ENCODE measurements at regions not wholly inside any gene's neighbourhood (a gene's known extent, or its start where the extent isn't known, plus 50 kb on each side); places are given as distances from the start of the nearest gene placed in this dataset.
A peak's percentile ranks its signal among the peaks of the same experiment; 100 is the strongest.

GRCh38 chr10:111171183-111171582 is 94.4 kb downstream of the ADRA2A start:
- no peak overlapping the region for H3K4me3 ChIP-seq (ENCODE audit: low read depth, low read length)
- H3K27ac ChIP-seq (ENCODE audit: insufficient read depth, low read length, poor library complexity, severe bottlenecking), result no peak overlapping the region
- H3K4me1 ChIP-seq (ENCODE audit: control insufficient read depth, insufficient read depth, low read length, poor library complexity, severe bottlenecking), result no peaks in the 10 kb centered on the region
- no peaks in the 10 kb centered on the region for H3K36me3 ChIP-seq (ENCODE audit: control insufficient read depth, insufficient read depth, low read length)
- no peaks in the 10 kb centered on the region for H3K9me3 ChIP-seq (ENCODE audit: control insufficient read depth in 2 of 2, low read length in 2 of 2)
- Mint-ChIP-seq H3K27me3 (peaks cover 16% of the 10 kb centered on the region), H3K36me3 (no peaks in the 10 kb centered on the region), H3K4me1 (no peaks in the 10 kb centered on the region), H3K9me3 (peaks cover 0 to 14% (median 0%) of the 10 kb centered on the region in 7 donors), H3K4me3 (no peak overlapping the region), H3K27ac (no peak overlapping the region)
- no peak for DNase-seq
- no peak for ATAC-seq (ENCODE audit: low read depth in 2 of 2)
- peaks cover 12% of the 10 kb centered on the region for H3K27me3 ChIP-seq (ENCODE audit: control insufficient read depth, insufficient read depth, low read length)

GRCh38 chr10:111175787-111176186 is 99.0 kb downstream of the ADRA2A start:
- Histone ChIP-seq H3K4me3 (ENCODE audit: low read depth, low read length) (no peak overlapping the region), H3K27me3 (ENCODE audit: control insufficient read depth, insufficient read depth, low read length) (peaks cover 12% of the 10 kb centered on the region), H3K4me1 (ENCODE audit: control insufficient read depth, insufficient read depth, low read length, poor library complexity, severe bottlenecking) (no peaks in the 10 kb centered on the region), H3K9me3 (ENCODE audit: control insufficient read depth in 2 of 2, low read length in 2 of 2) (no peaks in the 10 kb centered on the region), H3K27ac (ENCODE audit: insufficient read depth, low read length, poor library complexity, severe bottlenecking) (no peak overlapping the region), H3K36me3 (ENCODE audit: control insufficient read depth, insufficient read depth, low read length) (no peaks in the 10 kb centered on the region)
- Mint-ChIP-seq H3K27me3 (peaks cover 16% of the 10 kb centered on the region), H3K9me3 (peaks cover 0 to 6% (median 3%) of the 10 kb centered on the region in 7 donors), H3K27ac (no peak overlapping the region), H3K4me3 (no peak overlapping the region), H3K4me1 (peaks cover 0 to 4% (median 2%) of the 10 kb centered on the region in 4 donors), H3K36me3 (no peaks in the 10 kb centered on the region)
- no peak for ATAC-seq (ENCODE audit: low read depth in 2 of 2)
- no peak for DNase-seq

- no peaks in the 10 kb centered on the region for H3K36me3 ChIP-seq (ENCODE audit: control insufficient read depth, insufficient read depth, low read length)
- Mint-ChIP-seq H3K27me3 (peaks cover 28% of the 10 kb centered on the region), H3K36me3 (no peaks in the 10 kb centered on the region), H3K9me3 (peaks cover 0 to 6% (median 3%) of the 10 kb centered on the region in 7 donors), H3K4me3 (no peak overlapping the region), H3K4me1 (peaks cover 0 to 4% (median 2%) of the 10 kb centered on the region in 4 donors), H3K27ac (no peak overlapping the region)
- no peaks in the 10 kb centered on the region for H3K9me3 ChIP-seq (ENCODE audit: control insufficient read depth in 2 of 2, low read length in 2 of 2)
- no peak overlapping the region for H3K27ac ChIP-seq (ENCODE audit: insufficient read depth, low read length, poor library complexity, severe bottlenecking)
- H3K4me1 ChIP-seq (ENCODE audit: control insufficient read depth, insufficient read depth, low read length, poor library complexity, severe bottlenecking), result no peaks in the 10 kb centered on the region
- DNase-seq, result no peak
- no peak for ATAC-seq (ENCODE audit: low read depth in 2 of 2)
- peaks cover 12% of the 10 kb centered on the region for H3K27me3 ChIP-seq (ENCODE audit: control insufficient read depth, insufficient read depth, low read length)
- no peak overlapping the region for H3K4me3 ChIP-seq (ENCODE audit: low read depth, low read length)
Measured at GRCh38 chr10:111177379-111177778, 100.5 kb downstream of the ADRA2A start.

GRCh38 chr10:111179514-111179913 is 102.7 kb downstream of the ADRA2A start:
- Histone ChIP-seq H3K27ac (ENCODE audit: insufficient read depth, low read length, poor library complexity, severe bottlenecking) (no peak overlapping the region), H3K9me3 (ENCODE audit: control insufficient read depth in 2 of 2, low read length in 2 of 2) (no peaks in the 10 kb centered on the region), H3K27me3 (ENCODE audit: control insufficient read depth, insufficient read depth, low read length) (peaks cover 9% of the 10 kb centered on the region), H3K36me3 (ENCODE audit: control insufficient read depth, insufficient read depth, low read length) (no peaks in the 10 kb centered on the region), H3K4me1 (ENCODE audit: control insufficient read depth, insufficient read depth, low read length, poor library complexity, severe bottlenecking) (no peaks in the 10 kb centered on the region), H3K4me3 (ENCODE audit: low read depth, low read length) (no peak overlapping the region)
- ATAC-seq (ENCODE audit: low read depth in 2 of 2) (no peak), DNase-seq (no peak)
- Mint-ChIP-seq H3K4me3 (peak overlapping the region in 1 of 4 donors; percentile 32), H3K9me3 (peaks cover 0 to 6% (median 3%) of the 10 kb centered on the region in 7 donors), H3K27me3 (peaks cover 28% of the 10 kb centered on the region), H3K36me3 (no peaks in the 10 kb centered on the region), H3K27ac (no peak overlapping the region), H3K4me1 (peaks cover 0 to 4% (median 2%) of the 10 kb centered on the region in 4 donors)

GRCh38 chr10:111186358-111186757 is 109.5 kb downstream of the ADRA2A start:
- no peak overlapping the region for H3K4me3 Mint-ChIP-seq
- H3K36me3 Mint-ChIP-seq, result no peaks in the 10 kb centered on the region
- Histone ChIP-seq H3K4me3 (ENCODE audit: low read depth, low read length) (no peak overlapping the region), H3K27me3 (ENCODE audit: control insufficient read depth, insufficient read depth, low read length) (no peaks in the 10 kb centered on the region), H3K9me3 (ENCODE audit: control insufficient read depth in 2 of 2, low read length in 2 of 2) (no peaks in the 10 kb centered on the region), H3K36me3 (ENCODE audit: control insufficient read depth, insufficient read depth, low read length) (no peaks in the 10 kb centered on the region), H3K4me1 (ENCODE audit: control insufficient read depth, insufficient read depth, low read length, poor library complexity, severe bottlenecking) (no peaks in the 10 kb centered on the region), H3K27ac (ENCODE audit: insufficient read depth, low read length, poor library complexity, severe bottlenecking) (no peak overlapping the region)
- DNase-seq (no peak), ATAC-seq (ENCODE audit: low read depth in 2 of 2) (no peak)
- peak overlapping the region in 1 of 3 donors; percentile 79 for H3K27ac Mint-ChIP-seq
- peaks cover 8% of the 10 kb centered on the region for H3K27me3 Mint-ChIP-seq
- no peaks in the 10 kb centered on the region for H3K9me3 Mint-ChIP-seq
- H3K4me1 Mint-ChIP-seq, result no peaks in the 10 kb centered on the region

GRCh38 chr10:111187096-111187495 is 110.3 kb downstream of the ADRA2A start:
- DNase-seq (no peak), ATAC-seq (ENCODE audit: low read depth in 2 of 2) (no peak)
- no peaks in the 10 kb centered on the region for H3K36me3 Mint-ChIP-seq
- no peak overlapping the region for H3K4me3 Mint-ChIP-seq
- no peaks in the 10 kb centered on the region for H3K27me3 ChIP-seq (ENCODE audit: control insufficient read depth, insufficient read depth, low read length)
- H3K9me3 Mint-ChIP-seq, result peaks cover 0 to 1% (median 0%) of the 10 kb centered on the region in 7 donors
- no peaks in the 10 kb centered on the region for H3K9me3 ChIP-seq (ENCODE audit: control insufficient read depth in 2 of 2, low read length in 2 of 2)
- H3K27me3 Mint-ChIP-seq, result peaks cover 6% of the 10 kb centered on the region
- no peaks in the 10 kb centered on the region for H3K4me1 Mint-ChIP-seq
- H3K36me3 ChIP-seq (ENCODE audit: control insufficient read depth, insufficient read depth, low read length), result no peaks in the 10 kb centered on the region
- H3K4me1 ChIP-seq (ENCODE audit: control insufficient read depth, insufficient read depth, low read length, poor library complexity, severe bottlenecking), result no peaks in the 10 kb centered on the region
- no peak overlapping the region for H3K27ac Mint-ChIP-seq
- no peak overlapping the region for H3K27ac ChIP-seq (ENCODE audit: insufficient read depth, low read length, poor library complexity, severe bottlenecking)
- H3K4me3 ChIP-seq (ENCODE audit: low read depth, low read length), result no peak overlapping the region

- H3K27me3 ChIP-seq (ENCODE audit: control insufficient read depth, insufficient read depth, low read length), result peaks cover 4% of the 10 kb centered on the region
- H3K36me3 ChIP-seq (ENCODE audit: control insufficient read depth, insufficient read depth, low read length), result no peaks in the 10 kb centered on the region
- ATAC-seq (ENCODE audit: low read depth in 2 of 2) (no peak), DNase-seq (no peak)
- no peaks in the 10 kb centered on the region for H3K4me1 ChIP-seq (ENCODE audit: control insufficient read depth, insufficient read depth, low read length, poor library complexity, severe bottlenecking)
- Mint-ChIP-seq H3K4me3 (no peak overlapping the region), H3K27ac (no peak overlapping the region), H3K4me1 (no peaks in the 10 kb centered on the region), H3K27me3 (peaks cover 5% of the 10 kb centered on the region), H3K36me3 (no peaks in the 10 kb centered on the region), H3K9me3 (peaks cover 0 to 3% (median 0%) of the 10 kb centered on the region in 7 donors)
- no peak overlapping the region for H3K4me3 ChIP-seq (ENCODE audit: low read depth, low read length)
- H3K27ac ChIP-seq (ENCODE audit: insufficient read depth, low read length, poor library complexity, severe bottlenecking), result no peak overlapping the region
- no peaks in the 10 kb centered on the region for H3K9me3 ChIP-seq (ENCODE audit: control insufficient read depth in 2 of 2, low read length in 2 of 2)
Measured at GRCh38 chr10:111199587-111199986, 122.8 kb downstream of the ADRA2A start.

GRCh38 chr10:111200505-111201186 is 123.8 kb downstream of the ADRA2A start:
- Histone ChIP-seq H3K4me1 (ENCODE audit: control insufficient read depth, insufficient read depth, low read length, poor library complexity, severe bottlenecking) (no peaks in the 10 kb centered on the region), H3K27ac (ENCODE audit: insufficient read depth, low read length, poor library complexity, severe bottlenecking) (no peak overlapping the region), H3K27me3 (ENCODE audit: control insufficient read depth, insufficient read depth, low read length) (peaks cover 4% of the 10 kb centered on the region), H3K4me3 (ENCODE audit: low read depth, low read length) (no peak overlapping the region), H3K36me3 (ENCODE audit: control insufficient read depth, insufficient read depth, low read length) (no peaks in the 10 kb centered on the region), H3K9me3 (ENCODE audit: control insufficient read depth in 2 of 2, low read length in 2 of 2) (no peaks in the 10 kb centered on the region)
- peaks cover 5% of the 10 kb centered on the region for H3K27me3 Mint-ChIP-seq
- H3K4me1 Mint-ChIP-seq, result no peaks in the 10 kb centered on the region
- no peak for ATAC-seq (ENCODE audit: low read depth in 2 of 2)
- no peak overlapping the region for H3K4me3 Mint-ChIP-seq
- no peak for DNase-seq
- no peak overlapping the region for H3K27ac Mint-ChIP-seq
- H3K9me3 Mint-ChIP-seq, result peaks cover 0 to 1% (median 0%) of the 10 kb centered on the region in 7 donors
- H3K36me3 Mint-ChIP-seq, result no peaks in the 10 kb centered on the region
